NCI-H748 (cell line): ENCODE measurements at regions not wholly inside any gene's neighbourhood (a gene's known extent, or its start where the extent isn't known, plus 50 kb on each side); places are given as distances from the start of the nearest gene placed in this dataset.

ENCODE experiments used
- DNase-seq: peaks from one replicate; lab custom pipeline; 2025; ENCODE audit not compliant: unreplicated experiment; lab: John Stamatoyannopoulos, UW

DNA sequence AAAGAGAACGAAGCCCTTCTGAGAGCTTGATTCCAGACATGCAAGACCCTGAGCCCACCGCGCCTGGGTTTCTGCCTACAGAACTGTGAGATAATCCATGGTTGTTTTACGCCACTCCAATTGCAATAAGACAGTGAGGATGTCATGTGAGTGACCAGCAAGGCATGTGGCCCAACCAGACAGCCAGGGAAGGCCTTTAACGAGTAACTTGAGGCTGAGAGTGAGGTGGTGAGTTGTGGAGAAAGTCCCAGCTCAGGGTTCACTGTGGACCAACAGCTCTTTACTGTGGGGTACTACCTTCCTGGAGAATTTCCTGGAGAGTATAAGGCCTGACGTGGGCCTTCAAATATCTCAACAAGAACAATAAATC lies 153.9 kb downstream of the ETS2 start:
- DNase-seq: no peak

DNA sequence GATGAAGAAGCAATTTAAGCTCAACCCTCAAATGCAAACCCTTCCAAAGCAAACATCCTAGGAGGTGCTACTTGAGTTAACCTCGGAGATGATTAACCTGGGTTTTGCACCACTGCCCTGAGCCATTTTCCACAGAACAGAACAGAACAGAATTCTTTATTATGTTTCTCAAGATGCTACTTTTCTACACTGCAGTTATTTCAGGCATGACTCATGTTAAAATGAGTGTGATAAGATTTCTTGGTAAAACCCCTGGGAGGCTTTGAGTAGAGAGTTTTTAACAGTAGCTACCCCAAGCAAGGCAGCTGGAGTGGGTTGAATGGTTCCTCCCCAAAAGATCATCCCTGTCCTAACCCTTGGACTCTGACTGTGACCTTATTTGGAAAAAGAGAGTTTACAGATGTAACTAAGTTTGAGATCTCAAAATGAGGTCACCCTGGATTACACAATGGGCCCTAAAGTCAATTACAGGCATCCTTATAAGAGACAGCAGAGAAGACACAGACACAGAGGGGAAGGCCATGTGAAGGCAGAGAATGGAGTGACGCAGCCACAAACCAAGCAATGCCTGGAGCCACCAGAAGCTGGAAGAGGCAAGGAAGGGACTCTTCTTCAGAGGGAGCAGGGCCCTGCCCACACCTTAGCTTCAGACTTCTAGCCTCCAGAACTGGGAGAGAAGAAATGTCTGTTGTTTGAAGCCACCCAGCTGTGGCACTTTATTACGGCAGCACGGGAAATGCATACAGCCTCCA lies 153.4 kb downstream of the ETS2 start:
- peak; percentile 27 for DNase-seq

DNA sequence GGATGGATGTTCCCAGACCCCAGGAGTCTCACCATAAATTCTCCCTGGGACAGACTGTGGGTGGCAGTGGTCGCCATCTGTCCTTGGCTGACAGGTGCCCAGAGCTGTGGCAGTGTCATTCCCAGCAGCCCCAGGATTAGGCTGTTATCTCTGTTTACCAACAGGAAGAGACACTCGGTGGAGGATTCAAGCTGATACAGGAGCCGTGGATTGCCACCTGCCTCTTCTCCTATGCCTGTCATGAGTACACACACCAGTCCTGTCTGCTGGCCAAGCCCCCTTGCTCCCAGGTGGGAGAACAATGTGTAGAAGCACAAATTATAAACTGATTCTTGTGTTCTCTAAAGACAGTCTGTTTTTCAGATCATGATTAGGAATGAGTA lies 152.6 kb downstream of the ETS2 start:
- DNase-seq: peak; percentile 89

DNA sequence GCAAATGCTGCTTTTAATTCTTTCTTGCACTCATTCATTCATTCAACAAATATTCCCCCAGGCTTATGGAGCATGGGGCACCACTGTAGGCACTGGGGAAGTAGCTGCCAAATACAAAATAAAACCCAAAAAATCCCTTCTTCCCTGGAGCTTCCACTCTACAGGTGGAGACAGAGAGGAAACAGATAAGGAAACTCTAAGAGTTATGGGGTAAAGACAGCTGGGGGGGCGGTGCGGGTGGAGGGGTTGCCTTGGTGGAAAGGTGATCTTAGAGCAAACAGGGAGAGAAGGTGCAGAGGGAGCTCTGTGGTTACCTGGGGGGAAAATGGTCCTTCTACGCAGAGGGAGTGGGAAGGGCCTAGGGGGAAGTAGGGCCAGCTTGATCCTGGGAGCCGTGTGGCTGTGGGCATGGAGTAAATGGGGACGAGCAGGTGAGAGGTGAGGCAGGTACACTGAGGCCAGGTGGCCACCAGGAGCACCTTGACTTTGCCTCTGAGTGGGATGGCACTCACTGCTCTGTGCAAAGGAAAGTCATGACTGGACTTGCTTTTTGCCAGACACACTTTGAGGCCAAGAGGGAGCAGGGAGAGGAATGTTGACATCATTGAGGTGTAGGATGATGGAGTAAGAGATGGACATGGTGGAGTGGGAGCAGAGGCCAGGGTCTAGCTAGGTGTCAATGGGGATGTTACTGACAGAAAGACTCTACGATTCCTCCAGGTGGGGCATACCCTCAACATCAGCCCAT lies 152.0 kb downstream of the ETS2 start:
- DNase-seq: peak; percentile 62

DNA sequence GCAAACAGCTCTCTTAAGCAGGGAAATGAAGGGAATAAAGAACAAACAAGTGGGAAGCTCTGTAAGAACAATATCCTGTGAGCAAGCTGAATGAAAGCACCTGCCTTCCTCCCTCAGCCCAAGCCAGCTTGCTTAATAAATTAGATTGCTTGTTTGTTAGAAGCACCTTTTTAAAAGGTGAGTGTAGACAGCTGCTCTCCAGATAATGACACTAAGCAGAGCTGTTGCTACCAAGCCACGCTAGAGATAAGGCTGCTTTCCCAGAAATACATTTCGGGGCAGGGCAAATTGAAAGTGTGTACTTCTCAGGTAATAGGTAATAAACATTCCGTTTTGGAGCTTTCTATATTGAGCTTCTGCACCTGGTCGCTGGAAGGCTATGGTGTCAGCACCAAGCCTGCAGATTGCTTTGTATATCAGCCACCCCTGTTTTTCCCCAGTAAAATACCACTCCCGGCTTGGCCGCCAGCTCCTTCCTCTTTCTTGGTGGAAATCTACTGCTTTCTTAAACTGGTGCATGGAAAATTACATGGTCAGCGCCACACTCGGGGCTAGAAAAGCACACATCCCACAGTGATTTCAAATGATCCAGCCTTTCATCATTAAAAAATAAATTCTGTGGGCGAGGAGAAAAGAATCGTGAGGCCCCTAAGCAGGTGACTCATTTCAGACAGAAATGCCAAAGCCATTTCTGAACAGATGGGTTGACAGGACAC lies 151.3 kb downstream of the ETS2 start:
- peak; percentile 99 for DNase-seq

DNA sequence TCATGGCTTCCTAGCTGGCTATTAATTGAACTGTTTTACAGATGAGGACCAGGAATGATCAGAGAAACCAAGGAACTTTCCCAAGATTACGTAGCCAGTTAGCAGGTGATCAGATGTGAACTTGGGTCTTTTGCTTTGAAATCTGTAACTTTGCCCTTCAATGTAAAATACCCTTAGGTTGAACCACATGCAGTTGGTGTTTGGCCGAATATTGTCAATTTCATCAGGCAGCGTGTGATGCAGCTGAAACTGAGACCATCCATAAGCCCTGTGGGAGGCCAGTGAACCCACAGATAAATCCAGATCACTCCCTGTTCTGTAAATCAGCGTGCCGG lies 150.8 kb downstream of the ETS2 start:
- peak; percentile 71 for DNase-seq

DNA sequence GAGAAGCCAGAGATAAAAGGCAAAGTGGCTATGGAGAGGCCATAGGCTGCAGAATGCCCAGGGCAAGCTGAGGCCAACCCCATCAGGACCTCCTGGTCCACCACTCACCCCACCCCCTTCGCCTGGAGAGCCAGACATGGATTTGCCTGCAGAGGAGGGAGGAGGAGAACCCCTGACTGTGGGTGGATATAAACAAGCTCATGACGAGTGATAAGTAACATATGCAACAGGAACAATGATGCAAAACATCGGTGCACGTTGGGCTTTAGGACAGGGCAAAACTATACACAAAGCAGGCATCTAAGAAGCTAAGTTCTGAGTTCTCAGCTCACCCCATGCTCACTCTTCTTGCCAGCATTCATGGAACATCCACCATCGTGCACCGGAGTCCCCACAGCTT lies 150.3 kb downstream of the ETS2 start:
- DNase-seq: peak; percentile 55

DNA sequence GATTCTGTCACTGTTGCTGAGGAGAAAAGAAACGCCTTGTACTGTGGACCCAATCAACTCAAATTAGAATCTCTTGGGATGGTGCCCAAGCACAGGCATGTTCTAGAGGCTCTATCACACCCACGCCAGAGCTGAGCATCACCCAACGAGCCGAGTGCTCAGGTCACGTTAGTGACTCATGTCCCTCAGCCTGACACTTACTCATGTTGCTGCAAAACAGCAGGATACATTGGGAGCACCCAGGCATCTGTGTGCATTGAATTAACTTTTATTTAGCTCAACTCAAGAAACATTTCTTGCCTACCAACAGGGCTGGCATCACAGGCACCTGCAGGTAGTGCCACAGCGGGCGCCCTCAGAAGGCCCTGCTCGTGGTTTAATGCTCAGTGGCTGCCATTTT lies 149.8 kb downstream of the ETS2 start:
- peak; percentile 19 for DNase-seq

DNA sequence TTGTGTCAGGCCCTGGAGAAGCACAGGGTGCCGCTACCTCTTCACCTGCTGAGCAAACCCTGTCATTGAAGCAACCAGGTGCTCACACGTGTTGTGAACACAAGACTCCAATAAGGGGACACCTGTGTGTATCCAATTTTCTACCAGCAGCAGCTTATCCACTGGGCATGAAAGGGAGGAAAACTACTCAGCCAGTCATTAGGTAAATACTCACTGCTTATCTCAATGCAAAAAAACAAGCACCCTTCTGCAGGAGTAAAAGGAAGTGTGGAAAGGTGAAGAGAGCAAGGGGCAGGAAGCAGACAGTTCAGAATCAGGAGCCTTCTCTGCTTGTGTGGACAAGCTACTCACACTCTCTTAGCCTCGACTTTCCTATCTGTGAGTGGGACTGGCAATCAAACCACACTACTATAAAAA lies 148.9 kb downstream of the ETS2 start:
- DNase-seq: peak; percentile 96

DNA sequence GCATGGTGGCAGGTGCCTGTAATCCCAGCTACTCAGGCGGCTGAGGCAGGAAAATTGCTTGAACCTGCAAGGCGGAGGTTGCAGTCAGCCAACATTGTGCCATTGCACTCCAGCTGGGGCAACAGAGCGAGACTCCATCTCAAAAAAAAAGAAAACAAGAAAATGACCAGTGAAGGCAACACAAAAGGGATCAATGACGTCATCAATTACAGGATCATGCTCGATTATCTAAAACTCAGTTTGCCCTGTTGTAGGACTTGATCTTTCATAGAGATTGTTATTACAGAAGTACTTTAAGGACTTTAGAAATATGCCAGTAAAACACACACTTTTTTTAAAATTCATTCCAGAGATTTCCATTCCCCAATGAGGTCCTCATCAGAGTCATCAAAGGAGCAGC lies 147.8 kb downstream of the ETS2 start:
- DNase-seq: no peak

DNA sequence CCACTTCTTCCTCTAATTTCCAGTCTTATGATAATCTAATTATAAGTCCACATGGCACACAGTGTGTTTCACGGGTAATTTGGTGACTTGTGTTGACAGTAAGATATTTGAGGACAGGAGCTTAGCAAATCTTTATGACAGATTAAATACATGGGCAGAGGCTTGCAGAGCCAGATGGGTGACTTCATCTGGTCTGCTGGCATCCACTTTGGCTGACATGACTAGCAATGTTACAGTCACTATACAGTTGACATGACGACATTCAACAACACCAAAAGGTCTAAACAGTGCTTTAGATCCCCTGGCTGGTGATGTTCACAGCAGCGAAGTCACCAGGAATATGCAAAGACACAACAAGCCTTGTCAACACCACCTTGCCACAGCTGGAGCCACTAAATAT lies 147.2 kb downstream of the ETS2 start:
- DNase-seq: no peak

DNA sequence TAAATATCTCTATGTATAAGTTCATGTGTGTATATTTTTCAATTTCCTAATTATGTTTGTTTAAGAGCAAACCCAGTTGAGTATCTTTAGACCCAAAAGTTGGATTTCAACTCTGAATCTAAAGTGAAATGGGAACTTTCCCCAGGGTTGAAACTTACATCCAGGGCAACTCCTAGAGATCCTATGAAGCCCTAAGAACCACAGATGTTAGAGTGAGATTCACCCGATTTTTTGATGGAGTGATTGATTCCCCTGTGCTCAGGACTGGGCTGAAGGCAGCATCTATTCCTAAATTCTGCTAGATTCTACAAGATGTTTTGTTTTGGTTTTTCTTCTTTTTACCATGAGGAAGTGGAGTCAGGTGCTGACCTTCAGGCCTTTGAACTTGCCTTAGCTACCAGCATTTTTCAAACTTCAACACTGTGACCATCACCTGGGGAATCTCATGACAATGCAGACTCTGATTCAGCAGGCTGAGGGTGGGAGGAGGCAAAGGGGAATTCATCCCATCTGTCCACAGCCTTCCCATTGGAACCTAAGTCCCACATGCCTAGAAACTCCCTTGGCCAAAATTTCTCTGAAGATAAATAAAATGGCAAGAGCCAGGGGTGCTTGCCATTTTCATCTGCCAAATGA lies 145.5 kb downstream of the ETS2 start:
- DNase-seq: no peak

DNA sequence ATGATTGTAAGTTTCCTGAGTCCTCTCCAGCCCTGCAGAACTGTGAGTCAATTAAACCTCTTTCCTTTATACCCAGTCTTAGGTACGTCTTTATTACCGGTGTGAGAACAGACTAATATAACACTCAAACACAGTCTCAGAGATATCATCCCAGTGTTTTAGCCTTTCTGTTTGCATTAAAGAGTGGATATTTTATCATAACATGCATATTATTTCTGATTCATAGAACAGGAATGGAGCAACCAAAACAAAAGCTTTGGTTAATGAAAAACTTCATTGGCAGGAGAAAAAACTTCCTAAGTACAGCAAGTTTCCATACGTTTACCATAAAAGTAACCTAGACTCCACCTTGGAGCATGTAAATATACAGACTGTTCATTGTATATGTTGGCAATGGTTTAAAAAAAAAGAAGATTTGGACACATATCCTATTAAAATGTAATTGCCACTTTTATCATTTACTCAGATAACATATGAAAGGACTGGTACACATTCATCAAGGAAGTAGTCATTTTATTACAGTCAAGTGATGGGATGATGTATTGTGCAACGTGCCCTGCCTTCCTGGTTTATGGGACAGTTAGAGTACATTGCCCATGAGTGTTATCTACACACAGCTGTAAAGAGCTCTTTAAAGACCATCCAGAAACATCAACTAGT lies 144.8 kb downstream of the ETS2 start:
- DNase-seq: peak; percentile 6

DNA sequence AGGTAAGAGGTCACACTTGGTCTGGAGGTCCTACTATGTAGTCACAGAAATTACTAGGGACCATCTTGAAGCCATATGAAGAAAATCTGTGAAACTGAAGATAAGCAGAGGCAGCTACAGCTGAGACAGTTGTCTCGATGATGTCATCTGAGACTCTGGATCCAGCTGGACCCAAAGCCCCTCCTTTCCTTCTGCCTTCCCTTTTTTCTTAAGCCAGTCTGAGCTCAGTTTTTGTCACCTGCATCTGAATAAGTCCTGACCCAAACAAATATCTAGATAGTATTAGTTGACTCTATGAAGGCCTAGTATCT lies 143.3 kb downstream of the ETS2 start:
- DNase-seq: no peak

DNA sequence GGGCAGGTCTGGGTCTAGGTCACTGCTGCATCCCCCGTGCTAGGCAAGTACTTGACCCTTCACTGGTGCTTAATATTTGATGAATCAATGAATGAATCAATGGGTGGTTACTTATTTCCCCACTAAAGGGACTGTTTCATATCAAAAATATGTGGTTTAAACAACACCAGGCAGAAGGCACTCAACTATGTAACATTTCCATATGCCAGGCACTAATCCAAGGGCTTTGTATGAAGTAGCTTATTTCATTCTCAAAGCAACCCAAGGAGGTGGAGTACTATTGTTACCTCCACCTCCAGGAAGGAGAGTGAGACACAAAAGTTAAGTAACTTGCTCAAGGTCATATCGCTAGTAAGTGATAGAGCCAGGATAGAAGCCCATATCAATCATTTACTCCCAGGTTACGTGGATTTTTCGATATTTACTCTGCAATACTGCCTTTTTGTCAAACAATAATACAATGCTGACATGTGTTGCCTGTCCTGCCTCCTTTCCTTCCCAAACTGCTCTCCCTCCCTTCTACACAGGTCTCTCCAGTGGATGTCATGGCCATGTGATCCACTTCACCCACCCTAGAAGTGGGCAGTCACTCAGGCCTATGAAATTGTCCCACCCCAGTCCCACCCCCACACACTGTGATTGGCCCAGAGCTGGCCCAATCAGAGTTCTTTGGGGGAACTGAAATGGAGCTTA lies 142.8 kb downstream of the ETS2 start:
- no peak for DNase-seq

DNA sequence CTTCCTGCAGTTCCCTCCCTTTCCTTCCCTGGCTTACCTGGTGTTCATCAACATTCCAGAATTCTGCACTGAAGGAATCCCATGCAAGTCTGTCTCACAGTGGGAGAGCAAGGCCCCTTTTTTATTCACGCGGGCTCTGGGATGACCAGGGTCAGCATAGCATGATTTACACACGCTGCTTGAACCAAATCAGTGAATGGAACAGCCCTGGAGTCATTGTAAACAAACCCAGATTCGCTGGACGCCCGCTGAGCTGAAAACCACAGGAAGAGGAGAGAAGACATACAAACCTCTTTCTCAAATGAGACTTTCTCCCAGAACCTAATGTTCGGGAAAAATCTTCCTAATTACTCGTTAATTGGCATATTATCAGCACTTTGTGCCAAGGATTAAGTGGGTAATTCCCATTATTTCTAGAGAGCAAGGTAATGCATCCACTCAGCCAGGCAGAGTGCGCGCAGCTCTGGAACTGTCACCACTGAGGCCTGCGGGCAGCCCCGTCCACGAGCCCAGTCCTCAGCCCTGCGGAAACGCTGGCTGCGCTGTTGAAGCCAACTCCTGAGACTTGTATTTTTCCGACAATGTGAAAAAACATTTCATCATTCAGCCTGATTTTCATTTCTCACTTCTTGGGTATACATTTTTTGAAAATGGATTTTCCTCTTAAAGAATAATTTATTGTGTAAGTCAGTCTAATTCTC lies 140.0 kb downstream of the ETS2 start:
- DNase-seq: peak; percentile 87

DNA sequence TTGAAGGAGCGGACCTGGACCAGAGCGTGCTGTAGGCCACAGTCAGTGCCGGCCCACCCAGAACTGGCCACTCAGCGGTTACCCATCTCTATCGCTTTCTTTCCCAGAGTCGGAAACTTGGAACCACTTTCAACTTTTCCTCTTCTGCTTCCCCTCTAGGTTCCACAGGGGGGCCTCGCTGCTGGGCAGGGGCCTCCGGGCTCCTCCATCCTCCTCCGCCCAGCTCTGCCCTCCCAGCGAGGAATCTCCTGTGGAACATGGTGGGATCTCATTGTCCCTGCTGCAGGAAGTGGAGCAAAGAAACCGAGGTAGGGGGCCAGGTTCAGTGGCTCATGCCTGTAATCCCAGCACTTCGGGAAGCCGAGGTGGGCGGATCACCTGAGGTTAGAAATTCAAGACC lies 139.2 kb downstream of the ETS2 start:
- no peak for DNase-seq

DNA sequence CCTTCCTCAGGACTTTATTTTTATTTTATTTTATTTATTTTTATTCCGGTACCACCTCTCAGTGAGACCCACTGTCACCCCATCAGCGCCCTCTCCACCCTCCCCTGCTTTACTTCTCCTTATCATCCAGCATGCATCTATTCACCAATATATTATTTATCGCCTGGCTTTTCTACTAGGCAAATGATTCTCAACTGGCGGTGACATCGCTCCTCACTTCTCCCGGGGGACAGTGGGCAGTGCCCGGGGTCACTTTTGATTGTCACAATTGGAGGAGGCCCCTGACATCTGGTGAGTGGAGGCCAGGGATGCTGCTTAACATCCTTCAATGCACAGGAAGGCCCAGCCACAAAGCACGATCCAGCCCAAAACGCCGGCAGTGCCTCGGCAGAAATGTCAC lies 138.7 kb downstream of the ETS2 start:
- DNase-seq: no peak

DNA sequence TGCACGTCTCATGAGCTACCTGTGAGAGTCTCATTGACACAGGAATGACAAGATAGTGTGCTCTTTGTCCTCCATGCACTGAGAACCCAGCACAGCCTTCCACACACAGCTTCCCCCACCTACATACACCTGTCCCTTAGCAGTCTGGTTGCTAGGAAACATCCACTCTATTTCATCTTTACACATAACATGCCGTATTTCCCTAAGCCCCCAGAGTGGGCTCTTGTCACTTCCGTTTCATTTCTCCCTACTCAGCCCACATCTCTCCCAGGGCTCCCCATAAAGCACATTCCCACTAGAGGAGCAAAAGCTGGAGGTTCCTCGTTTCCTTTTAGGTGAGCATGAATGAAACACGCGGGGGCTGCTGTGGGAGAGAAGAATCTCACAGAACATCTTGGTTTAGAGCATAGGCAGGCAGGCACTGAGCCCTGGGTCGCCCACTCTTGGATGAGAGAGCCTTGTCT lies 137.1 kb downstream of the ETS2 start:
- DNase-seq: peak; percentile 93

DNA sequence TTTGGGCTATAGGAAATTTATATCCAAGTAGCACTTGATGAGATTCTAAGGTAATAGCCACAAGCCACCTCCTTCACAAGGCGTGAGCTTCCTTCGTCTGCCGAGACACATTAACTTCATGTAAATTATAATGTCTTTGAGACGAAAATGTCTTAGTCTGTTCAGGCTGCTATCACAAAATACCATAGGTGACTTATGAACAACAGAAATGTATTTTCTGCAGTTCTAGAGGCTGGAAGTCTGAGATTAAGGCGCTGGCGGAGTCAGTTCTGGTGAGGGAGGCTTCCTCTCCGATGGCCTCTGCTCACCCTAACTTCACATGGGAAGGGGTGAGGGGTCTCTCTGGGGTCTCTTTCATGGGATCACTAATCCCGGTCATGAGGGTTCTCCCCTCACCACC lies 133.0 kb downstream of the ETS2 start:
- DNase-seq: no peak
